Kidney epithelial cell (primary cell): ENCODE measurements at regions not wholly inside any gene's neighbourhood (a gene's known extent, or its start where the extent isn't known, plus 50 kb on each side); places are given as distances from the start of the nearest gene placed in this dataset.

Experiments used
- DNase-seq: peaks from one replicate; pipeline ENCODE4 v3.0.0-alpha.2; 2010; ENCODE audit warnings: low read depth
- H3K27me3 ChIP-seq: 2 replicates; pipeline ENCODE4 v1.6.0; 2011; ENCODE audit warnings: low read length; ENCODE audit not compliant: control insufficient read depth, insufficient read depth
- H3K36me3 ChIP-seq: 2 replicates; pipeline ENCODE4 v1.5.1; 2011; ENCODE audit warnings: low read length; ENCODE audit not compliant: control insufficient read depth, insufficient read depth
- H3K4me3 ChIP-seq: 2 replicates; pipeline ENCODE4 v1.5.1; 2011; ENCODE audit warnings: low read depth, mild to moderate bottlenecking, control low read depth, low read length
- TF ChIP-seq, protein P1 (sequence below): IDR thresholded peaks from 2 replicates; pipeline ENCODE4 v1.5.1; 2011; ENCODE audit warnings: mild to moderate bottlenecking, moderate library complexity, low read length, control low read depth, inconsistent platforms; ENCODE audit not compliant: insufficient read depth, poor library complexity, severe bottlenecking

GRCh38 chr22:48874956-48875355 is 952.7 kb downstream of the BRD1 start:
- DNase-seq, result no peak
- TF ChIP-seq, protein P1, sequence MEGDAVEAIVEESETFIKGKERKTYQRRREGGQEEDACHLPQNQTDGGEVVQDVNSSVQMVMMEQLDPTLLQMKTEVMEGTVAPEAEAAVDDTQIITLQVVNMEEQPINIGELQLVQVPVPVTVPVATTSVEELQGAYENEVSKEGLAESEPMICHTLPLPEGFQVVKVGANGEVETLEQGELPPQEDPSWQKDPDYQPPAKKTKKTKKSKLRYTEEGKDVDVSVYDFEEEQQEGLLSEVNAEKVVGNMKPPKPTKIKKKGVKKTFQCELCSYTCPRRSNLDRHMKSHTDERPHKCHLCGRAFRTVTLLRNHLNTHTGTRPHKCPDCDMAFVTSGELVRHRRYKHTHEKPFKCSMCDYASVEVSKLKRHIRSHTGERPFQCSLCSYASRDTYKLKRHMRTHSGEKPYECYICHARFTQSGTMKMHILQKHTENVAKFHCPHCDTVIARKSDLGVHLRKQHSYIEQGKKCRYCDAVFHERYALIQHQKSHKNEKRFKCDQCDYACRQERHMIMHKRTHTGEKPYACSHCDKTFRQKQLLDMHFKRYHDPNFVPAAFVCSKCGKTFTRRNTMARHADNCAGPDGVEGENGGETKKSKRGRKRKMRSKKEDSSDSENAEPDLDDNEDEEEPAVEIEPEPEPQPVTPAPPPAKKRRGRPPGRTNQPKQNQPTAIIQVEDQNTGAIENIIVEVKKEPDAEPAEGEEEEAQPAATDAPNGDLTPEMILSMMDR, result no peak
- Histone ChIP-seq H3K27me3 (no peaks in the 10 kb centered on the region), H3K36me3 (no peaks in the 10 kb centered on the region), H3K4me3 (no peak overlapping the region)

DNA sequence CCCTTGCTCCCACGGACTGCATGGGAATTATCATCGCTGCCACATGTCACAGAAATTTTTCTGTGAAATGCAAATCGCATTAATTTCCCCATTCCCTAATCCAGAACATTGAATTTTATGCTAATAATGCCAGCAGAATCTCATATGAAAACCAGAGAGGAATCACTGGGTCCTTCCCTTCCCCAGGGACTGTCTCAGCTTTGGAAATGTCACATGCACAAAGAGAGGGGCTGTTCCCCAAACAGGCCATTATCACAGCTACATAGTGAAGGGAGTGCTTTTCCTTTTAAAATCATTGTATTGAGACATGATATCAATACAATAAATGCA is 954.5 kb downstream of the BRD1 start:
- no peaks in the 10 kb centered on the region for H3K27me3 ChIP-seq
- TF ChIP-seq, protein P1, result no peak
- H3K4me3 ChIP-seq, result no peak overlapping the region

GRCh38 chr22:48872271-48873190 is 955.1 kb downstream of the BRD1 start:
- no peaks in the 10 kb centered on the region for H3K27me3 ChIP-seq
- H3K36me3 ChIP-seq, result no peaks in the 10 kb centered on the region
- no peak for DNase-seq
- no peak overlapping the region for H3K4me3 ChIP-seq
- TF ChIP-seq, protein P1, result no peak

More for the DNA sequence above, 954.5 kb downstream of the BRD1 start:
- H3K36me3 ChIP-seq, result no peaks in the 10 kb centered on the region
- DNase-seq, result no peak

DNA sequence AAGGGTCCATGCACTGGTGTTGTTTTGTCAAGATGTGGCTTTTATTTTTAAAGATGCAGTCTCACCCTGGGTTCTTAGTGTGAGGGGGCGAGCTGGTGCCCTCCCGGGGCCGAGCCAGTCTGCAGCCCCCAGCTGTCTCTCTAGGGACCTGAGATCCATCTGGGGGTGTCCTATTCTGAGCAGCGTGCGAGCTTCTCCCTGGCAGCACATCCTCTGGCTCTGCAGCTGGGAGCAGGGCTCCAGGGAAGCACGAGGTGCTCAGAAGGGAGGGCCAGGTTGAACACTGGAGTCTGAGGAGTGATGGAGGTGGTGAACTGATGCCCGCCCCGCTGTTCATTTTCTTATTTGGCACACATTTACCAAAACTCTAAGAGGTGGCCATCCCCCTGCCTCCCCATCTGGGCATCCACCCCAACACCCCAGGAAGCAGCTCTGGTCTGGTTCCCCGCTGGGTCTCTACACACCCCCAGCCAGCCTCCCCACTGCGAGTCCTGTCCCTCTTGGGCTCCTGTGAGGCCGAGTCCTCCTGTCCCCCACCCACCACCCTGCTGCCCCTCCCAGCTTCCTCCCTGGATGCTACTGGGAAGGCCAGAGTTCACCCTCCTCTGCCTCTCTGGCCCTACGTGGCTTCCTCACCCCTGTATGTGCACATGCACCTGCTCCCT is 956.4 kb downstream of the BRD1 start:
- no peak for DNase-seq
- no peak overlapping the region for H3K4me3 ChIP-seq
- no peaks in the 10 kb centered on the region for H3K36me3 ChIP-seq
- no peaks in the 10 kb centered on the region for H3K27me3 ChIP-seq
- TF ChIP-seq, protein P1, result no peak

DNA sequence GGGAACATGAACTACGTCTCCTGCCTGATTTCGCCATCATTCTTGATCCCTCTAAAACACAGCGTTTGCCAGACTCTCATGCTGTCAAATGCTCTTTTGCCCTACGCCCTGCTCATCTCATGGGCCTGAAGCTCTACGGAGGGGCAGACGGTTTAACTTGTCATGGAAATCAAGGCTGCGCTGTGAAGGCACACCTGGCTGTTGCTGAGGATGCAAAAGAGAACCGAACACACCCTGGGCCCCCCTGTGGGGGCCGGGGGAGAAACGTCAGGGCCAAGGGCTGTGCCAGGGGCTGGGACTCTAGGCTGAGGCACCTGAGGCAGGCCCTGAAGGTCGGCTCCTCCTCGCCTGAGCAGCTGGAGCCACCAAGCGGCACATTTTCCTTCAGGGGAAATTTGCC is 957.2 kb downstream of the BRD1 start:
- Histone ChIP-seq H3K27me3 (no peaks in the 10 kb centered on the region), H3K36me3 (no peaks in the 10 kb centered on the region), H3K4me3 (no peak overlapping the region)
- TF ChIP-seq, protein P1, result no peak
- DNase-seq, result no peak
